Pancreas (tissue), 10 donors: ENCODE measurements at regions not wholly inside any gene's neighbourhood (a gene's known extent, or its start where the extent isn't known, plus 50 kb on each side); places are given as distances from the start of the nearest gene placed in this dataset.
A peak's percentile ranks its signal among the peaks of the same experiment; 100 is the strongest.

Experiments used
- ATAC-seq, 4 donors: fragments of 200-7000 bp; cut with Tn5 transposase; one replicate each; pipeline versions ENCODE4 v1.8.0 to v1.9.1; 2020; ENCODE audit warnings: mild to moderate bottlenecking in 4 of 4, moderate library complexity in 4 of 4
- DNase-seq, 6 donors: peaks; one replicate each; pipeline ENCODE4 v3.0.0-alpha.2; 2020
- FAIRE-seq: peaks from 2 replicates; lab custom pipeline; 2012; peaks lifted over from hg19 to GRCh38; lab: Jason Lieb, UNC
- H3K27ac ChIP-seq, 4 donors: fragments of 200-600 bp; sonication (generic); 1 replicate in 3 of 4; 2 replicates in 1 of 4; pipeline versions ENCODE4 v1.5.0 to v1.8.0; 2020
- H3K27me3 ChIP-seq, 4 donors: fragments of 200-600 bp; one replicate each; pipeline ENCODE4 v1.8.0; 2021
- H3K36me3 ChIP-seq, 3 donors: fragments of 200-600 bp; sonication (generic) in 1 of 3; one replicate each; pipeline versions ENCODE4 v1.5.0 to v1.8.0; 2020 to 2021
- H3K4me1 ChIP-seq, 3 donors: fragments of 200-600 bp; one replicate each; pipeline ENCODE4 v1.8.0; 2021
- H3K4me3 ChIP-seq, 4 donors: fragments of 200-600 bp; sonication (generic) in 2 of 4; one replicate each; pipeline versions ENCODE4 v1.5.0 to v1.8.0; 2020 to 2021
- H3K9me3 ChIP-seq, 4 donors: fragments of 200-600 bp; one replicate each; pipeline ENCODE4 v1.8.0; 2021
- WGBS, 2 donors: extraction: QIAGEN DNeasy Blood & Tissue Kit; methylation state at CpG; one replicate each; pipeline ENCODE4 v1.1.7; 2013; 5-methylcytosine and 5-hydroxymethylcytosine counted together
- intact Hi-C, 3 donors: fragments of 100-400 bp; cut with DNase I; formaldehyde crosslinking; loops; one replicate each; pipeline versions ENCODE4 v1.11.1 to v1.14.2; 2022
- TF ChIP-seq, protein P1 (sequence below), 4 donors: fragments of 200-600 bp; sonication (generic) in 3 of 4; IDR thresholded peaks; one replicate each; pipeline versions ENCODE4 v1.5.0 to v1.8.0; 2021; ENCODE audit warnings: antibody characterized with exemption in 4 of 4
- donor health status: healthy with polysubstance abuse.
- donor health status: DM: no; HTN: no; CAD: no; lungs with moderate emphysema.
- donor health status: DM: no; HTN: no; CAD: no.
- donor health status: control.
- donor health status: control.
- donor health status: Bipolar disorder and iron deficiency.
- donor health status: DM: yes; HTN: yes; CAD: no.
- donor health status: DM: no; HTN: no; CAD: no.
- donor health status: DM: no; HTN: no; CAD: no.
- donor health status: DM: yes; HTN: yes; CAD: no.

DNA sequence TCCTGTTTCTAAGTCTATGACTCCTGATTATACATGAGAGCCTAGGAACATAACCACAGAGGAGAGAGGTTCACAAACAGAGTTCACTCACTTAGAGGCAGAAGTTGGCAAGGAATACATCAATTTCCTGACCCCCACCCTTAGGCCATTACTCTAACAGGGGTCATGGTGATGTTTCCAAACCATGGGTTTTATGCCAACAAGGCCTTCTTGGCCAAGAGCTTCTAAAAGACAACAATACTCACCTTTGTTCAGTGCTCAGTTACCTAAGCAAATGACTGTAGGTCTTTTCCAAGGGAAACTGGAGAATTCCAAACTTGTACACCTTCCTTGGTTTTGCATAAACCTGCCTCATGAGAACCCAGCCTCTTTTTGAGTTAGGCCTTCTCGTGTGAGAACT lies 52.6 kb downstream of the ERICH4 start:
- Histone ChIP-seq H3K9me3 (no peaks in the 10 kb centered on the region), H3K27ac (no peak overlapping the region), H3K27me3 (no peaks in the 10 kb centered on the region), H3K4me1 (no peaks in the 10 kb centered on the region), H3K36me3 (no peaks in the 10 kb centered on the region), H3K4me3 (no peak overlapping the region)
- DNase-seq, result no peak
- TF ChIP-seq, protein P1, sequence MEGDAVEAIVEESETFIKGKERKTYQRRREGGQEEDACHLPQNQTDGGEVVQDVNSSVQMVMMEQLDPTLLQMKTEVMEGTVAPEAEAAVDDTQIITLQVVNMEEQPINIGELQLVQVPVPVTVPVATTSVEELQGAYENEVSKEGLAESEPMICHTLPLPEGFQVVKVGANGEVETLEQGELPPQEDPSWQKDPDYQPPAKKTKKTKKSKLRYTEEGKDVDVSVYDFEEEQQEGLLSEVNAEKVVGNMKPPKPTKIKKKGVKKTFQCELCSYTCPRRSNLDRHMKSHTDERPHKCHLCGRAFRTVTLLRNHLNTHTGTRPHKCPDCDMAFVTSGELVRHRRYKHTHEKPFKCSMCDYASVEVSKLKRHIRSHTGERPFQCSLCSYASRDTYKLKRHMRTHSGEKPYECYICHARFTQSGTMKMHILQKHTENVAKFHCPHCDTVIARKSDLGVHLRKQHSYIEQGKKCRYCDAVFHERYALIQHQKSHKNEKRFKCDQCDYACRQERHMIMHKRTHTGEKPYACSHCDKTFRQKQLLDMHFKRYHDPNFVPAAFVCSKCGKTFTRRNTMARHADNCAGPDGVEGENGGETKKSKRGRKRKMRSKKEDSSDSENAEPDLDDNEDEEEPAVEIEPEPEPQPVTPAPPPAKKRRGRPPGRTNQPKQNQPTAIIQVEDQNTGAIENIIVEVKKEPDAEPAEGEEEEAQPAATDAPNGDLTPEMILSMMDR (IDR thresholded peaks at IDR 0.05), result no peak
- intact Hi-C loops, result no loop called here
- ATAC-seq, result peak in 1 of 4 donors; percentile 53
- 12 to 13% methylated on average over 1 of the region's 1 CpG for WGBS, 2 donors
- no peak for FAIRE-seq

DNA sequence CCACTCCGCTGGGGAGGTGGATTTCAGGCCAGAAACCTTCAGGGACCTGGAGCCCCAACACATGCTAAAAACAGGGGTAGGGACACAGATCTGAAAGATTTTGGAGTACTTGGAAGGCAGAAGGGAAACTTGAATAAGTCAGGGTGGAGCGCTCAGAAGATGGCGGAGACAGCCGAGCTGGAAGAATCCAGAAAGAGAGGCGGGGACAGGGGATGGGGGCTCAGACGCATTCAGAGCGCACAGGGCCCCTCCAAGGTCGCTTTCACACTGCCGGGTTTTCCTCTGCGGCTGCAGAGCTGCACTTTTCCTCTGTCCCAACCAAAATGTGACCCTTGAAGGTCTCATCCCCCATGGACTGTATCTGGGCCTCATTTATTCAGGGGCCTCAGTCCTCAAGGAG lies 56.9 kb downstream of the ERICH4 start:
- TF ChIP-seq, protein P1 (IDR thresholded peaks at IDR 0.05), result no peak
- 53 to 69% methylated on average over 10 of the region's 10 CpGs for WGBS, 2 donors
- intact Hi-C loops, result no loop called here
- DNase-seq (no peak), FAIRE-seq (no peak), ATAC-seq (no peak)
- H3K4me1 ChIP-seq, result no peaks in the 10 kb centered on the region
- peak overlapping the region in 1 of 4 donors; percentile 10 for H3K4me3 ChIP-seq
- peak overlapping the region in 1 of 4 donors; percentile 44 for H3K27ac ChIP-seq
- no peaks in the 10 kb centered on the region for H3K27me3 ChIP-seq
- H3K36me3 ChIP-seq, result no peaks in the 10 kb centered on the region
- no peaks in the 10 kb centered on the region for H3K9me3 ChIP-seq

DNA sequence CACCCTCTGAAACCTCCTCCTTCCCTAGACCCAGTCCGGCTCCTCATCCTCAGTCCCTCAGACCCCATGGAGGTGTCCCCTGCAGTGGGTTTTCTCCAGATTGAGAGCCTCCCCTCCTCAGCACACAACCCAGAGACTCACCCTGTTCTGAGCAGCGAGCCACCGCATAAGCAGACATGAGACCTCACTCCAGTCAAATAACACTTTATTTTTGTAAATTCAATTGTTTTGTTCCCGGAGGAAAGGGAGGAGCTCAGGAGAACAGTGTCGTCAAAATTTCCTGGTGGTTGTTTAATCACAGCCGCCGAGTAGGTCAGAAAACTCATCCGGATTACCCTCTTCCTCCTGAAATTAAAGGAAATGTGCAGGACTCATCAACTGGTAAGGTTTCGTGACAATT lies 57.5 kb downstream of the ERICH4 start:
- FAIRE-seq (no peak), ATAC-seq (no peak), DNase-seq (no peak)
- WGBS, 2 donors, result 69 to 76% methylated on average over 9 of the region's 9 CpGs
- peak overlapping the region in 1 of 4 donors; percentile 44 for H3K27ac ChIP-seq
- no peaks in the 10 kb centered on the region for H3K9me3 ChIP-seq
- H3K36me3 ChIP-seq, result no peaks in the 10 kb centered on the region
- intact Hi-C loops, result no loop called here
- TF ChIP-seq, protein P1 (IDR thresholded peaks at IDR 0.05), result no peak
- no peaks in the 10 kb centered on the region for H3K4me1 ChIP-seq
- H3K4me3 ChIP-seq, result no peak overlapping the region
- peaks cover 0 to under 1% (median 0%) of the 10 kb centered on the region in 4 donors for H3K27me3 ChIP-seq

DNA sequence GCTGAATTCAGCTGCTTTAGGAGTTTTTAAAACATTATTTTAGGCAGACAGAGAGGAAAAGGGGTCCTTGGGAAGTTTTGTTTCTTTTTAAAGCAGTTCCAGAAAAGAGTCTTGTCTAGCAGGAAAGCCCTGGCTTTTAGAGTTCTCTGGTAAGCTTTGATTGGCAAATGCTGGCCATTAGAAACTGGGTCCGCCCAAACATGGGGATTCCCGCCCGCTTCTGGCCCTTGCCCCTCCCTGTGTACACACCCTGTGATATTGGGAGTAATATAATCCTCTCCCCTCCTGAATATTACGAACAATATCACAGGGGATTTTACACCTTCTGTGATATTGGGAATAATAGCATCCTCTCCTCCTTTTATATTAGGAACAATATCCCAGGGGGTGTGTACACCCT lies 58.9 kb downstream of the ERICH4 start:
- intact Hi-C loops, result no loop called here
- no peak overlapping the region for H3K27ac ChIP-seq
- 42 to 58% methylated on average over 4 of the region's 4 CpGs for WGBS, 2 donors

DNA sequence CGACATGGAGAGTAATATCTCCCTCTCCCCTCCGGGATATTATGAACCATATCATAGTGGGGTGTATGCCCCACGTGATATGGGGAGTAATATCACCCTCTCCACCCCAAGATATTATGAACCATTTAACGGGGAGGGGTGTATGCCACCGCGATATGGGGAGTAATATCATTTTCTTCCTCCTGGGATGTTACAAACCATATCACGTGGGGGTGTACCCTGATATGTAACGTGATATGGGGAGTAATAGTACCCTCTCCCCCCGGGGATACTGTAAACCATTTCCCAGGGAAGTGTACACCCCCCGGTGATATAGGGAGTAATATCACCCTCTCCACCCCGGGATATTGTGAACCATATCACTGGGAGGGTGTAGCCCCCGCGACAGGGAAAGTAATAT lies 62.1 kb downstream of the ERICH4 start:
- no peak for FAIRE-seq
- TF ChIP-seq, protein P1 (IDR thresholded peaks at IDR 0.05), result no peak
- H3K9me3 ChIP-seq, result no peaks in the 10 kb centered on the region
- 67 to 71% methylated on average over 13 of the region's 13 CpGs for WGBS, 2 donors
- H3K4me1 ChIP-seq, result no peaks in the 10 kb centered on the region
- no peak for DNase-seq
- H3K4me3 ChIP-seq, result no peak overlapping the region
- no peak for ATAC-seq
- intact Hi-C loops, result no loop called here
- H3K27ac ChIP-seq, result no peak overlapping the region
- H3K36me3 ChIP-seq, result no peaks in the 10 kb centered on the region
- peaks cover 0 to 6% (median 0%) of the 10 kb centered on the region in 4 donors for H3K27me3 ChIP-seq

More for the DNA sequence above, 58.9 kb downstream of the ERICH4 start:
- Histone ChIP-seq H3K36me3 (no peaks in the 10 kb centered on the region), H3K4me3 (no peak overlapping the region), H3K4me1 (no peaks in the 10 kb centered on the region), H3K27me3 (peaks cover 0 to 6% (median 0%) of the 10 kb centered on the region in 4 donors), H3K9me3 (no peaks in the 10 kb centered on the region)
- TF ChIP-seq, protein P1 (IDR thresholded peaks at IDR 0.05), result no peak
- no peak for ATAC-seq
- no peak for DNase-seq
- no peak for FAIRE-seq
